MM.1S (cell line): ENCODE measurements at regions not wholly inside any gene's neighbourhood (a gene's known extent, or its start where the extent isn't known, plus 50 kb on each side); places are given as distances from the start of the nearest gene placed in this dataset.

Experiments
- CTCF ChIP-seq: fragments of 300-600 bp; sonication (generic); IDR thresholded peaks from 2 replicates; pipeline ENCODE4 v1.5.1; 2016; ENCODE audit warnings: antibody characterized with exemption, low read length, mixed read lengths
- EZH2 ChIP-seq: fragments of 300-600 bp; sonication (generic); optimal IDR thresholded peaks from 2 replicates; pipeline ENCODE3; 2017; ENCODE audit warnings: low read depth, mild to moderate bottlenecking, antibody characterized with exemption, low read length, mixed read lengths

GRCh38 chrX:39487969-39488330 lies 609.8 kb downstream of the BCOR start:
- no peak for TF ChIP-seq CTCF
- no peak for TF ChIP-seq EZH2
